Activated CD8-positive, alpha-beta T cell treated with anti-CD3 and anti-CD28 coated beads for 36 hours (primary cell): ENCODE measurements at regions not wholly inside any gene's neighbourhood (a gene's known extent, or its start where the extent isn't known, plus 50 kb on each side); places are given as distances from the start of the nearest gene placed in this dataset.

Experiments used
- ATAC-seq: fragments of 200-7000 bp; cut with Tn5 transposase; one replicate; pipeline ENCODE4 v1.10.0; 2021; ENCODE audit warnings: mild to moderate bottlenecking, moderate library complexity
- CTCF ChIA-PET: fragments of 350-600 bp; sonication (Branson Sonifier 250); formaldehyde crosslinking; loops from one replicate; lab custom pipeline; 2021; ENCODE audit warnings: antibody characterized with exemption; lab: Charles Lee
- POLR2A ChIA-PET: fragments of 350-600 bp; sonication (Branson Sonifier 250); formaldehyde crosslinking; loops from one replicate; lab custom pipeline; 2021; ENCODE audit warnings: antibody characterized with exemption; lab: Charles Lee
- DNase-seq: peaks from one replicate; pipeline ENCODE4 v3.0.0-alpha.2; 2020
- H3K27ac Mint-ChIP-seq: one replicate; pipeline ENCODE4 v1.8.0; 2021; ENCODE audit warnings: mild to moderate bottlenecking, mixed read lengths
- H3K27me3 Mint-ChIP-seq: one replicate; pipeline ENCODE4 v1.8.0; 2021; ENCODE audit warnings: mixed read lengths
- H3K36me3 Mint-ChIP-seq: one replicate; pipeline ENCODE4 v1.8.0; 2021; ENCODE audit warnings: low read depth, mixed read lengths
- H3K4me1 Mint-ChIP-seq: one replicate; pipeline ENCODE4 v1.8.0; 2021; ENCODE audit warnings: low read depth, mixed read lengths
- H3K4me3 Mint-ChIP-seq: one replicate; pipeline ENCODE4 v1.8.0; 2021; ENCODE audit warnings: mild to moderate bottlenecking, moderate library complexity, mixed read lengths
- H3K9me3 Mint-ChIP-seq: one replicate; pipeline ENCODE4 v1.8.0; 2021; ENCODE audit warnings: mixed read lengths
- intact Hi-C: fragments of 100-400 bp; cut with micrococcal nuclease; formaldehyde crosslinking; loops from one replicate; pipeline ENCODE4 v1.10.0; 2022
- TF ChIP-seq, protein P1 (sequence below): fragments of 200-600 bp; IDR thresholded peaks from one replicate; pipeline ENCODE4 v1.8.0; 2022; ENCODE audit warnings: antibody characterized with exemption, mild to moderate bottlenecking

GRCh38 chr5:8522646-8523045, 653.7 kb downstream of the MTRR start:
- Mint-ChIP-seq H3K36me3 (no peaks in the 10 kb centered on the region), H3K4me3 (no peak overlapping the region), H3K27me3 (no peaks in the 10 kb centered on the region), H3K9me3 (no peaks in the 10 kb centered on the region), H3K27ac (no peak overlapping the region), H3K4me1 (no peaks in the 10 kb centered on the region)
- intact Hi-C loops, result no loop called here
- ATAC-seq, result no peak
- TF ChIP-seq, protein P1, sequence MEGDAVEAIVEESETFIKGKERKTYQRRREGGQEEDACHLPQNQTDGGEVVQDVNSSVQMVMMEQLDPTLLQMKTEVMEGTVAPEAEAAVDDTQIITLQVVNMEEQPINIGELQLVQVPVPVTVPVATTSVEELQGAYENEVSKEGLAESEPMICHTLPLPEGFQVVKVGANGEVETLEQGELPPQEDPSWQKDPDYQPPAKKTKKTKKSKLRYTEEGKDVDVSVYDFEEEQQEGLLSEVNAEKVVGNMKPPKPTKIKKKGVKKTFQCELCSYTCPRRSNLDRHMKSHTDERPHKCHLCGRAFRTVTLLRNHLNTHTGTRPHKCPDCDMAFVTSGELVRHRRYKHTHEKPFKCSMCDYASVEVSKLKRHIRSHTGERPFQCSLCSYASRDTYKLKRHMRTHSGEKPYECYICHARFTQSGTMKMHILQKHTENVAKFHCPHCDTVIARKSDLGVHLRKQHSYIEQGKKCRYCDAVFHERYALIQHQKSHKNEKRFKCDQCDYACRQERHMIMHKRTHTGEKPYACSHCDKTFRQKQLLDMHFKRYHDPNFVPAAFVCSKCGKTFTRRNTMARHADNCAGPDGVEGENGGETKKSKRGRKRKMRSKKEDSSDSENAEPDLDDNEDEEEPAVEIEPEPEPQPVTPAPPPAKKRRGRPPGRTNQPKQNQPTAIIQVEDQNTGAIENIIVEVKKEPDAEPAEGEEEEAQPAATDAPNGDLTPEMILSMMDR, result no peak
- ChIA-PET POLR2A (no interaction called here), CTCF (no interaction called here)
- no peak for DNase-seq

DNA sequence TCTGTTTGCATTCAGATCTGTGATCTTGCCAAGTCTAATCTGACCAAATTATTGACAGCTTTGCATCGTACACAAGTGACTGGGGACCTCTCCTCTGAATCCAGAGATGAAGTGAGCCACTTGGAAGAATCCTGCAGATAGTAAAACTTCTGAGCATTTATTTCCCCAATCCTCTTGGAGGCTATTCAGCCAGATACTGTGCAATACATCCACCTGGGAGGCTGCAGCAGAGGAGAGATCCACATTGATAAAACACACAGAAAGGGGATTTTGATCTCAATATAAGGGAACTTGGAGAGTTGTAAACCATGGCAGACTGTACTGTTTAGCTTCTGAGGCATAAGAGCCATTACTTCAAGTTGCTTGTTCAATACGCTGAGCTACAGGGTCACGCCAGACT, 654.6 kb downstream of the MTRR start:
- Mint-ChIP-seq H3K9me3 (no peaks in the 10 kb centered on the region), H3K36me3 (no peaks in the 10 kb centered on the region), H3K27ac (no peak overlapping the region), H3K27me3 (no peaks in the 10 kb centered on the region), H3K4me1 (no peaks in the 10 kb centered on the region), H3K4me3 (no peak overlapping the region)
- ATAC-seq (no peak), DNase-seq (no peak)
- POLR2A ChIA-PET, result no interaction called here
- TF ChIP-seq, protein P1, result no peak
- CTCF ChIA-PET, result no interaction called here
- intact Hi-C loops, result no loop called here

GRCh38 chr5:8525819-8526218, 656.9 kb downstream of the MTRR start:
- TF ChIP-seq, protein P1, result no peak
- CTCF ChIA-PET, result no interaction called here
- Mint-ChIP-seq H3K4me3 (no peak overlapping the region), H3K27ac (no peak overlapping the region), H3K27me3 (no peaks in the 10 kb centered on the region), H3K9me3 (no peaks in the 10 kb centered on the region), H3K36me3 (no peaks in the 10 kb centered on the region), H3K4me1 (no peaks in the 10 kb centered on the region)
- POLR2A ChIA-PET, result no interaction called here
- DNase-seq (no peak), ATAC-seq (no peak)
- intact Hi-C loops, result no loop called here

DNA sequence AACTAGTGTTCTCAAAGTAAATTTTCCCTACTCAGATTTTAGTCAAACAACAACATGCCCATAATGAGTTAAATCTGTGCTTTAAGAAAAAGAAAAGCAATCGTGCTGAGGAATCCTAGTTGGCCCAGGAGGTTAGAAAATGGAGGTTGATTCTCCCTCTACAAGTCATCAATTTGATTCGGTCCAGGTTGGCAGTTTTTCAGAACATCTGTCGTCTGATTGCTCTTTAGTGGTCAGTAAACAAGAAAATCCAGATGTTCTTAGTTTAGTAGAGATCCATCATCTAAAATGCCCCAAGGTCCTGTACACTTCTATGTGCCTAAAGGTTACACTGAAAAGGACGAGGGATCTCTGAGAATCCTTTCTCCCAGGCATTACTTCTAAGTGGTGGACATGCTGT, 659.2 kb downstream of the MTRR start:
- Mint-ChIP-seq H3K36me3 (no peaks in the 10 kb centered on the region), H3K9me3 (no peaks in the 10 kb centered on the region), H3K27me3 (no peaks in the 10 kb centered on the region), H3K4me1 (no peaks in the 10 kb centered on the region), H3K4me3 (no peak overlapping the region), H3K27ac (no peak overlapping the region)
- POLR2A ChIA-PET, result no interaction called here
- CTCF ChIA-PET, result no interaction called here
- intact Hi-C loops, result no loop called here
- no peak for ATAC-seq
- DNase-seq, result no peak
- TF ChIP-seq, protein P1, result no peak

DNA sequence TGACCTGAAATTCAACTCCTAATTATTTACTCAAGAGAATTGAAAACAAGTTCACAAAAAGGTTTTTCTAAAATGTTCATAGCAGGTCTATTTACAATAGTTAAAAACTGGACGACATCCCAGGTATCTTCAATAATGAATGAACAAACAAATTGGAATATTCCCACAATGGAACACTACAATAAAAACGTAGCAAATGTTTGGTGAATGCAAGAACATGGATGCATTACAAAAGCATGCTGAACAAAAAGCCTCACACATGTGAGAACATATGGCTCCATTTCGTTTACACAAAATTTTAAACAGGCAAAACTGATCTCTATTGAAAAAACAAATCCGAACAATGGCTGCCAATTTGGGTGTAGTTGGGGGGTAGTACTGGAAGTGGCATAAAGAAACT, 669.9 kb downstream of the MTRR start:
- Mint-ChIP-seq H3K27me3 (no peaks in the 10 kb centered on the region), H3K4me3 (no peak overlapping the region), H3K27ac (no peak overlapping the region), H3K36me3 (no peaks in the 10 kb centered on the region), H3K4me1 (no peaks in the 10 kb centered on the region), H3K9me3 (peaks cover 2% of the 10 kb centered on the region)
- TF ChIP-seq, protein P1, result no peak
- intact Hi-C loops, result no loop called here
- DNase-seq (no peak), ATAC-seq (no peak)
- POLR2A ChIA-PET, result no interaction called here
- CTCF ChIA-PET, result no interaction called here
